ENCODE measurements at regions not wholly inside any gene's neighbourhood (a gene's known extent, or its start where the extent isn't known, plus 50 kb on each side); places are given as distances from the start of the nearest gene placed in this dataset.
"Not testable (repeated sequence)": the region's sequence is repeated elsewhere in the genome, so short reads cannot be mapped to it uniquely, and the experiment has no call there.

DNA sequence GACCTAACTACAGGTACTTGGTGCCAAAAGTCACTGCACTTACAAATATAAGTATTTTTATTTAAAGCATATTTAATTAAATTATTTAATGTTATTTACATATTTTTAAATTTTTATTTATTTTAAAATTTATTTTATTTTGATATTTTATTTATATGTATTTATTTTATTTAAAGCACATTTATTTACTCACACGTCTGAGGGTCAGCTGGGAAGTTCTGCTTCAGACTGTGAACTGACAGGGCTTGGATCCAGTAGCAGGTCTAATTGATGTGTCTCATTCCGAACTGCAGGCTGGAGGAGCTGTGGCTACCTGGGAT is 392.5 kb downstream of the GBA3 start:
- POLR2A ChIA-PET = no interaction called here
- no peak overlapping the region for H3K4me3 Mint-ChIP-seq
- H3K27me3 Mint-ChIP-seq = no peaks in the 10 kb centered on the region
- no peak overlapping the region for H3K27ac Mint-ChIP-seq
- no peak for ATAC-seq
- H3K4me1 Mint-ChIP-seq = no peaks in the 10 kb centered on the region
- peaks cover 0 to 9% (median 3%) of the 10 kb centered on the region in 3 donors for H3K36me3 Mint-ChIP-seq
- H3K9me3 Mint-ChIP-seq = peaks cover 0 to 18% (median 13%) of the 10 kb centered on the region in 9 donors
- no peak for DNase-seq

- Mint-ChIP-seq H3K27ac (no peak overlapping the region), H3K9me3 (peaks cover 0 to 22% (median 14%) of the 10 kb centered on the region in 9 donors), H3K27me3 (no peaks in the 10 kb centered on the region), H3K4me1 (no peaks in the 10 kb centered on the region), H3K36me3 (peaks cover 0 to 9% (median 3%) of the 10 kb centered on the region in 3 donors), H3K4me3 (no peak overlapping the region)
- POLR2A ChIA-PET = no interaction called here
- ATAC-seq (no peak), DNase-seq (no peak)
Observed at GRCh38 chr4:23084559-23085248, 392.0 kb downstream of the GBA3 start.

GRCh38 chr4:23083391-23083790 is 390.7 kb downstream of the GBA3 start:
- POLR2A ChIA-PET = no interaction called here
- no peak overlapping the region for H3K27ac Mint-ChIP-seq
- H3K9me3 Mint-ChIP-seq = peaks cover 0 to 35% (median 14%) of the 10 kb centered on the region in 9 donors
- H3K4me3 Mint-ChIP-seq = no peak overlapping the region
- no peak for DNase-seq
- no peaks in the 10 kb centered on the region for H3K27me3 Mint-ChIP-seq
- no peak for ATAC-seq
- H3K36me3 Mint-ChIP-seq = peaks cover 0 to 9% (median 3%) of the 10 kb centered on the region in 3 donors
- H3K4me1 Mint-ChIP-seq = no peaks in the 10 kb centered on the region

GRCh38 chr4:23080171-23080570 is 387.4 kb downstream of the GBA3 start:
- H3K36me3 Mint-ChIP-seq, H3K27me3 Mint-ChIP-seq, H3K4me3 Mint-ChIP-seq, ATAC-seq, H3K27ac Mint-ChIP-seq, H3K4me1 Mint-ChIP-seq, DNase-seq, POLR2A ChIA-PET: not testable (repeated sequence)
- peaks cover 0 to 37% (median 14%) of the 10 kb centered on the region in 9 donors for H3K9me3 Mint-ChIP-seq

DNA sequence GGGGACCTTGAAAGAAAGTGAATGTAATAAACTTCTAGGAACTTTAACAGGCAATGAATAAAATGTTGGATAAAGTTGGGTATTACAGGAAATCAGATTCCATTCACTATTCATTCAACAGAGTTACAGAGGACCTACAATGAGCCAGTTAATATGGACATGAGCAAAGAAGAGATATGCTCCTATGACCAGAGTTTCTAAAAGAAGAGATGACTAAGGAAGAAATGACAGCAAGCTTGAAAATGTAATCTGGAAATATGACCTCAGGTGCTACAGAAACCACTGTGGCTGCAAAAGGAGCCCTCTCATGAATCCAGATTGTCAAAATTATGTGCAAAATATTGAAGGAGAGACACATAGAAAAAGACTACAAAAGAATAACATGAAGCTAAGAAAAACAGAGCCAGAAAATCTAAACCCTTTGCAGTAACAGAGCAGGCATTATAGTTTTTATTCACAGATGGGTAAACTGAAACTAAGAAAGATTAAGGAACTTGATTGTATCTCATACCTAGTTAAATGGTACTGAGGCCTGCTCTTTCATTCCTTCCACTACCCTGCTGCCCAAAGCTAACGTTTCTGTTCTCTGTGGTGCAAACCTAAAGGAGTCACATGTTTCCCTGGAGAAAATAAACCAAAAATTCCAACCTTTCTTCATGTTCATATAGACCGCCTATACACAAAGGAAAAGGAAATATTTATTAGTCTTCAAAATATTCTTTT is 378.3 kb downstream of the GBA3 start:
- H3K27ac Mint-ChIP-seq = no peak overlapping the region

GRCh38 chr4:23068756-23069155 is 376.0 kb downstream of the GBA3 start:
- Mint-ChIP-seq H3K27me3 (no peaks in the 10 kb centered on the region), H3K4me1 (no peaks in the 10 kb centered on the region), H3K36me3 (no peaks in the 10 kb centered on the region), H3K4me3 (no peak overlapping the region), H3K27ac (no peak overlapping the region), H3K9me3 (peaks cover 0 to 19% (median under 1%) of the 10 kb centered on the region in 9 donors)
- ATAC-seq = no peak
- DNase-seq = no peak
- POLR2A ChIA-PET = no interaction called here

More for the DNA sequence above, 378.3 kb downstream of the GBA3 start:
- H3K27me3 Mint-ChIP-seq = no peaks in the 10 kb centered on the region
- H3K9me3 Mint-ChIP-seq = peaks cover 0 to 18% (median 2%) of the 10 kb centered on the region in 9 donors
- H3K4me1 Mint-ChIP-seq = no peaks in the 10 kb centered on the region
- no peak for DNase-seq
- H3K36me3 Mint-ChIP-seq = no peaks in the 10 kb centered on the region
- no peak overlapping the region for H3K4me3 Mint-ChIP-seq
- POLR2A ChIA-PET = no interaction called here
- ATAC-seq = no peak

- Mint-ChIP-seq H3K4me3 (no peak overlapping the region), H3K36me3 (no peaks in the 10 kb centered on the region), H3K27ac (no peak overlapping the region), H3K4me1 (no peaks in the 10 kb centered on the region), H3K9me3 (peaks cover 0 to 19% (median 0%) of the 10 kb centered on the region in 9 donors), H3K27me3 (no peaks in the 10 kb centered on the region)
- POLR2A ChIA-PET = no interaction called here
- ATAC-seq (no peak), DNase-seq (no peak)
Observed at GRCh38 chr4:23068287-23068686, 375.6 kb downstream of the GBA3 start.

- no peak for DNase-seq
- no peaks in the 10 kb centered on the region for H3K36me3 Mint-ChIP-seq
- no peaks in the 10 kb centered on the region for H3K4me1 Mint-ChIP-seq
- H3K27me3 Mint-ChIP-seq = no peaks in the 10 kb centered on the region
- H3K4me3 Mint-ChIP-seq = no peak overlapping the region
- H3K27ac Mint-ChIP-seq = no peak overlapping the region
- POLR2A ChIA-PET = no interaction called here
- peaks cover 0 to 17% (median 0%) of the 10 kb centered on the region in 9 donors for H3K9me3 Mint-ChIP-seq
- ATAC-seq = no peak
Observed at GRCh38 chr4:23062188-23062587, 369.5 kb downstream of the GBA3 start.

- Mint-ChIP-seq H3K27me3 (no peaks in the 10 kb centered on the region), H3K4me1 (no peaks in the 10 kb centered on the region), H3K4me3 (no peak overlapping the region), H3K9me3 (peaks cover 0 to 14% (median 0%) of the 10 kb centered on the region in 9 donors), H3K27ac (no peak overlapping the region), H3K36me3 (no peaks in the 10 kb centered on the region)
- ATAC-seq (no peak), DNase-seq (no peak)
- POLR2A ChIA-PET = no interaction called here
Observed at GRCh38 chr4:23061431-23061830, 368.7 kb downstream of the GBA3 start.

- DNase-seq (no peak), ATAC-seq (no peak)
- H3K4me1 Mint-ChIP-seq = no peaks in the 10 kb centered on the region
- no peak overlapping the region for H3K27ac Mint-ChIP-seq
- POLR2A ChIA-PET = no interaction called here
- no peaks in the 10 kb centered on the region for H3K27me3 Mint-ChIP-seq
- H3K4me3 Mint-ChIP-seq = no peak overlapping the region
- H3K36me3 Mint-ChIP-seq = no peaks in the 10 kb centered on the region
- H3K9me3 Mint-ChIP-seq = peaks cover 0 to 11% (median 0%) of the 10 kb centered on the region in 9 donors
Observed at GRCh38 chr4:23060776-23061175, 368.0 kb downstream of the GBA3 start.

DNA sequence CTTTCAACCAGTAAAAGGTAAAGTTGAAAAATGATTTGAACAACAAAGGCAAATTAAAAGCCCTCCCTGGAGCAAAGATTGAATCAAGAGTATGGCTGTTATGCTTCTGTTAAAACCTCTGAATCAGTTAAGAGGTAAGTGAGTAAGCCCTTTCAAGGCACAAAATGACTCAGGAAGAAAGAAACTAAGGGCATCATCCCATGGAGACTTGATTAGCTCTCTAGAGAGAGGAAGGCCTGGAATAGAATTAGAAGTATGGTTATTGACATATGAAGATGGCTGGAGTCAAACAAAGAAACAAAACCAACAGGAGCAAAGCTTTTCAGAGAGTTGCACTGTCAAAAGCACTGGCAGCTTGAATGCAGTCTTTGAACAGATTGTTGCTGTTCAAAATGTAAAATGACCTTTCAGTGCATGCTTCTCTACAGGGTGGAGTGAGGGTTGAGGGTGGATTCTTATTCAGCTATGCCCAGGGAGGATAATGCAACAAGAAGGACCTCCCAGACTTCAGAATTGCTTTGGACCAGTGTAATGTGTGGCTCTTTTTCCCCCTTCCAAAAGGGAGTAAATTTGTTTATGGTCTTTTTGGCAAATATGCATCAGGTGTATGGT is 365.5 kb downstream of the GBA3 start:
- POLR2A ChIA-PET = no interaction called here
- Mint-ChIP-seq H3K9me3 (peaks cover 0 to 11% (median 0%) of the 10 kb centered on the region in 9 donors), H3K27me3 (no peaks in the 10 kb centered on the region), H3K36me3 (no peaks in the 10 kb centered on the region), H3K4me1 (no peaks in the 10 kb centered on the region), H3K27ac (no peak overlapping the region), H3K4me3 (no peak overlapping the region)
- ATAC-seq (no peak), DNase-seq (no peak)

GRCh38 chr4:23041501-23041900 is 348.8 kb downstream of the GBA3 start:
- Mint-ChIP-seq H3K4me1 (no peaks in the 10 kb centered on the region), H3K4me3 (no peak overlapping the region), H3K36me3 (no peaks in the 10 kb centered on the region), H3K9me3 (peaks cover 0 to 10% (median 0%) of the 10 kb centered on the region in 9 donors), H3K27ac (no peak overlapping the region), H3K27me3 (no peaks in the 10 kb centered on the region)
- no peak for DNase-seq
- POLR2A ChIA-PET = no interaction called here
- ATAC-seq = no peak

GRCh38 chr4:23040539-23040938 is 347.8 kb downstream of the GBA3 start:
- DNase-seq (no peak), ATAC-seq (no peak)
- H3K36me3 Mint-ChIP-seq = no peaks in the 10 kb centered on the region
- POLR2A ChIA-PET = no interaction called here
- H3K27ac Mint-ChIP-seq = no peak overlapping the region
- H3K4me3 Mint-ChIP-seq = no peak overlapping the region
- no peaks in the 10 kb centered on the region for H3K4me1 Mint-ChIP-seq
- peaks cover 0 to 10% (median 0%) of the 10 kb centered on the region in 9 donors for H3K9me3 Mint-ChIP-seq
- H3K27me3 Mint-ChIP-seq = no peaks in the 10 kb centered on the region

Measured in naive thymus-derived CD8-positive, alpha-beta T cell (primary cell).